ENCODE measurements at regions not wholly inside any gene's neighbourhood (a gene's known extent, or its start where the extent isn't known, plus 50 kb on each side); places are given as distances from the start of the nearest gene placed in this dataset.

DNA sequence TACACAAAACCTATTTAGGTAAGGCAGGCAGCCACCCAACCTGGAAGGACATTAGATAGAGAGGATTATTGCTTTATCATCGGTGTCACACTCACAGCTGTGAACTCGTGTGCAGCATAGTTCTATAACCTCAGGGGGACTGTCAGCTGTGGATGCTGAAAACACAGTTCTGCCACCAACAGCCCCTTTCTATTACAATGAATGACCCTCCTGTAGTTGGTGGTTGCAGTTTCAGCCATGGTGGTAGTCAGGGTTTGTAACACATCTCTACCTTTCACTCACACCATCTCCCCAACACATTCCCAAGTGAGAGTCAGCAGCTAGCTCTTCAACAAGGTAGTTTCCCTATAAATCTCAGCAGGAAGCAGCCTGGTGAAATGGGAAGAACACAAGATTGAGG lies 136.8 kb downstream of the ZC3H11B start:
- TF ChIP-seq EZH2 (IDR thresholded peaks at IDR 0.05): no peak
- no peak for TF ChIP-seq CTCF (IDR thresholded peaks at IDR 0.05)
- no peak for TF ChIP-seq EZH2phosphoT487 (IDR thresholded peaks at IDR 0.05)

All from neural progenitor cell (in vitro differentiated cells).